ENCODE measurements at regions not wholly inside any gene's neighbourhood (a gene's known extent, or its start where the extent isn't known, plus 50 kb on each side); places are given as distances from the start of the nearest gene placed in this dataset.

- in situ Hi-C loops (cut with HindIII; ENCODE audit: low pct_unique_long_range_greater_than_20kb, low sequenced_read_pairs), result no loop called here
- no peak for DNase-seq (ENCODE audit: low read depth)
These were observed 137.2 kb downstream of the CYLD start for GRCh38 chr16:50878966-50879615.

GRCh38 chr16:50878536-50878935, 136.7 kb downstream of the CYLD start:
- no peak for DNase-seq (ENCODE audit: low read depth)
- in situ Hi-C loops (cut with HindIII; ENCODE audit: low pct_unique_long_range_greater_than_20kb, low sequenced_read_pairs), result no loop called here

GRCh38 chr16:50876263-50876662, 134.4 kb downstream of the CYLD start:
- DNase-seq (ENCODE audit: low read depth), result no peak
- in situ Hi-C loops (cut with HindIII; ENCODE audit: low pct_unique_long_range_greater_than_20kb, low sequenced_read_pairs), result no loop called here

- in situ Hi-C loops (cut with HindIII; ENCODE audit: low pct_unique_long_range_greater_than_20kb, low sequenced_read_pairs), result no loop called here
These were observed 126.7 kb downstream of the CYLD start for GRCh38 chr16:50868577-50868976.

GRCh38 chr16:50866806-50867205, 124.9 kb downstream of the CYLD start:
- in situ Hi-C loops (cut with HindIII; ENCODE audit: low pct_unique_long_range_greater_than_20kb, low sequenced_read_pairs), result no loop called here
- DNase-seq (ENCODE audit: low read depth), result no peak

More at GRCh38 chr16:50868577-50868976, 126.7 kb downstream of the CYLD start:
- DNase-seq (ENCODE audit: low read depth), result no peak

- DNase-seq (ENCODE audit: low read depth), result no peak
- in situ Hi-C loops (cut with HindIII; ENCODE audit: low pct_unique_long_range_greater_than_20kb, low sequenced_read_pairs), result no loop called here
These were observed 122.5 kb downstream of the CYLD start for GRCh38 chr16:50864386-50864785.

GRCh38 chr16:50863644-50864144, 121.8 kb downstream of the CYLD start:
- in situ Hi-C loops (cut with HindIII; ENCODE audit: low pct_unique_long_range_greater_than_20kb, low sequenced_read_pairs), result no loop called here
- no peak for DNase-seq (ENCODE audit: low read depth)

- DNase-seq (ENCODE audit: low read depth), result no peak
- in situ Hi-C loops (cut with HindIII; ENCODE audit: low pct_unique_long_range_greater_than_20kb, low sequenced_read_pairs), result no loop called here
These were observed 121.1 kb downstream of the CYLD start for GRCh38 chr16:50862818-50863643.

- in situ Hi-C loops (cut with HindIII; ENCODE audit: low pct_unique_long_range_greater_than_20kb, low sequenced_read_pairs), result no loop called here
- DNase-seq (ENCODE audit: low read depth), result peak; percentile 26
These were observed 120.1 kb downstream of the CYLD start for GRCh38 chr16:50861970-50862411.

GRCh38 chr16:50861451-50861850, 119.6 kb downstream of the CYLD start:
- in situ Hi-C loops (cut with HindIII; ENCODE audit: low pct_unique_long_range_greater_than_20kb, low sequenced_read_pairs), result no loop called here
- DNase-seq (ENCODE audit: low read depth), result no peak

- no peak for DNase-seq (ENCODE audit: low read depth)
- in situ Hi-C loops (cut with HindIII; ENCODE audit: low pct_unique_long_range_greater_than_20kb, low sequenced_read_pairs), result no loop called here
These were observed 117.9 kb downstream of the CYLD start for GRCh38 chr16:50859628-50860360.

GRCh38 chr16:50858877-50859627, 117.2 kb downstream of the CYLD start:
- DNase-seq (ENCODE audit: low read depth), result no peak
- in situ Hi-C loops (cut with HindIII; ENCODE audit: low pct_unique_long_range_greater_than_20kb, low sequenced_read_pairs), result no loop called here

GRCh38 chr16:50858376-50858775, 116.5 kb downstream of the CYLD start:
- in situ Hi-C loops (cut with HindIII; ENCODE audit: low pct_unique_long_range_greater_than_20kb, low sequenced_read_pairs), result no loop called here
- DNase-seq (ENCODE audit: low read depth), result no peak

- no peak for DNase-seq (ENCODE audit: low read depth)
- in situ Hi-C loops (cut with HindIII; ENCODE audit: low pct_unique_long_range_greater_than_20kb, low sequenced_read_pairs), result no loop called here
These were observed 116.0 kb downstream of the CYLD start for GRCh38 chr16:50857881-50858280.

GRCh38 chr16:50856991-50857390, 115.1 kb downstream of the CYLD start:
- no peak for DNase-seq (ENCODE audit: low read depth)
- in situ Hi-C loops (cut with HindIII; ENCODE audit: low pct_unique_long_range_greater_than_20kb, low sequenced_read_pairs), result no loop called here

- in situ Hi-C loops (cut with HindIII; ENCODE audit: low pct_unique_long_range_greater_than_20kb, low sequenced_read_pairs), result no loop called here
- DNase-seq (ENCODE audit: low read depth), result no peak
These were observed 111.4 kb downstream of the CYLD start for GRCh38 chr16:50853329-50853728.

All from Caki2 (cell line).